Endothelial cell of umbilical vein (primary cell): ENCODE measurements at regions not wholly inside any gene's neighbourhood (a gene's known extent, or its start where the extent isn't known, plus 50 kb on each side); places are given as distances from the start of the nearest gene placed in this dataset.

Experiments
- BruUV-seq: library from RNA; stranded (reverse); fragments of 400-500 nt; replicated peaks from 2 replicates; lab custom pipeline; 2021; lab: Mats Ljungman, UMichigan
- CTCF ChIA-PET: fragments of 300-600, 350-600 bp; sonication (Branson Sonifier 250); formaldehyde crosslinking; loops from one replicate; lab custom pipeline; 2021; ENCODE audit warnings: antibody characterized with exemption, inconsistent platforms; lab: Charles Lee
- POLR2A ChIA-PET: fragments of 300-600, 350-600 bp; sonication (Branson Sonifier 250); formaldehyde crosslinking; loops from one replicate; lab custom pipeline; 2021; ENCODE audit warnings: antibody characterized with exemption, inconsistent platforms; lab: Charles Lee
- DNase-seq: peaks from one replicate; pipeline ENCODE4 v3.0.0-alpha.2; 2011; ENCODE audit warnings: low read depth, low spot score
- FAIRE-seq: peaks from 2 replicates; lab custom pipeline; 2011; peaks lifted over from hg19 to GRCh38; lab: Jason Lieb, UNC
- H2AFZ ChIP-seq: 2 replicates; pipeline ENCODE4 v1.6.0; 2012; ENCODE audit warnings: low read depth, low read length, control low read depth, inconsistent platforms
- H3K27ac ChIP-seq: 2 replicates; pipeline ENCODE4 v1.5.1; 2011; ENCODE audit warnings: low read depth, mild to moderate bottlenecking, control low read depth, low read length, moderate library complexity; ENCODE audit not compliant: insufficient read depth
- H3K27me3 ChIP-seq, 2 experiments: 2 replicates each; pipeline versions ENCODE4 v1.6.0 to v1.6.1; 2011; ENCODE audit warnings: low read length in 2 of 2, mixed read lengths in 1 of 2; ENCODE audit not compliant: control insufficient read depth in 2 of 2, insufficient read depth in 2 of 2
- H3K36me3 ChIP-seq, 2 experiments: 2 replicates in 1 of 2; 3 replicates in 1 of 2; pipeline ENCODE4 v1.5.1; 2011; ENCODE audit warnings: low read length in 2 of 2, mild to moderate bottlenecking in 1 of 2, moderate library complexity in 1 of 2; ENCODE audit not compliant: control insufficient read depth in 2 of 2, insufficient read depth in 2 of 2; ENCODE audit errors: extremely low read depth in 1 of 2
- H3K4me1 ChIP-seq: 3 replicates; pipeline ENCODE4 v1.5.1; 2011; ENCODE audit warnings: mild to moderate bottlenecking, low read length; ENCODE audit not compliant: control insufficient read depth, insufficient read depth; ENCODE audit errors: extremely low read depth
- H3K4me2 ChIP-seq: 2 replicates; pipeline ENCODE4 v1.6.1; 2011; ENCODE audit warnings: low read length, control low read depth, mixed read lengths; ENCODE audit not compliant: insufficient read depth
- H3K4me3 ChIP-seq, 3 experiments: fragments of 200-600 bp in 1 of 3; sonication (generic), shearing (Covaris generic) in 1 of 3; replicated peaks in 1 of 3; 2 replicates each; pipeline ENCODE4 v1.5.1; 2011 to 2016; ENCODE audit warnings: control low read depth in 3 of 3, low read length in 3 of 3, mild to moderate bottlenecking in 2 of 3, inconsistent platforms in 1 of 3, low read depth in 1 of 3, moderate library complexity in 1 of 3; ENCODE audit not compliant: insufficient read depth in 1 of 3
- H3K79me2 ChIP-seq: 2 replicates; pipeline ENCODE4 v1.6.0; 2012; ENCODE audit warnings: low read length, inconsistent platforms; ENCODE audit not compliant: control insufficient read depth, insufficient read depth
- H3K9ac ChIP-seq: replicated peaks from 2 replicates; pipeline ENCODE3; 2011; ENCODE audit warnings: low read length, control low read depth; ENCODE audit not compliant: insufficient read depth; ENCODE audit errors: extremely low read depth
- H3K9me1 ChIP-seq: replicated peaks from 3 replicates; pipeline ENCODE4 v1.6.0; 2011; ENCODE audit warnings: mild to moderate bottlenecking, low read length; ENCODE audit not compliant: control insufficient read depth, insufficient read depth; ENCODE audit errors: extremely low read depth
- H3K9me3 ChIP-seq: replicated peaks from 2 replicates; pipeline ENCODE4 v1.5.1; 2012; ENCODE audit warnings: low read length, inconsistent platforms; ENCODE audit not compliant: control insufficient read depth, insufficient read depth
- H4K20me1 ChIP-seq: replicated peaks from 2 replicates; pipeline ENCODE3; 2011; ENCODE audit warnings: mild to moderate bottlenecking, low read length; ENCODE audit not compliant: control insufficient read depth, insufficient read depth; ENCODE audit errors: extremely low read depth
- CTCF ChIP-seq, 2 donors: IDR thresholded peaks; 1 replicate in 1 of 2; 2 replicates in 1 of 2; pipeline ENCODE4 v1.5.1; 2011; ENCODE audit warnings: low read length in 2 of 2, mild to moderate bottlenecking in 2 of 2, moderate library complexity in 2 of 2, control low read depth in 1 of 2, inconsistent platforms in 1 of 2, low read depth in 1 of 2; ENCODE audit not compliant: insufficient read depth in 1 of 2; ENCODE audit errors: extremely low read depth in 1 of 2
- EZH2 ChIP-seq: IDR thresholded peaks from 2 replicates; pipeline ENCODE4 v1.6.1; 2012; ENCODE audit warnings: borderline replicate concordance, low read depth, mild to moderate bottlenecking, moderate library complexity, low read length, inconsistent platforms; ENCODE audit not compliant: severe bottlenecking
- FOS ChIP-seq: IDR thresholded peaks from 2 replicates; pipeline ENCODE4 v1.6.1; 2011; ENCODE audit warnings: mild to moderate bottlenecking, low read length, moderate library complexity, borderline replicate concordance; ENCODE audit not compliant: insufficient read depth
- GATA2 ChIP-seq: IDR thresholded peaks from 2 replicates; pipeline ENCODE4 v1.7.0; 2011; ENCODE audit warnings: low read depth, mild to moderate bottlenecking, moderate library complexity, mixed read lengths, low read length; ENCODE audit not compliant: insufficient read length, insufficient read depth
- JUN ChIP-seq: IDR thresholded peaks from 2 replicates; pipeline ENCODE4 v1.6.1; 2011; ENCODE audit warnings: borderline replicate concordance, low read depth; ENCODE audit not compliant: insufficient read length, insufficient read depth
- MYC ChIP-seq: IDR thresholded peaks from one replicate; pipeline ENCODE4 v1.6.1; 2011; ENCODE audit warnings: mild to moderate bottlenecking, low read depth, low read length
- POLR2A ChIP-seq: IDR thresholded peaks from 2 replicates; pipeline ENCODE4 v1.6.1; 2012; ENCODE audit warnings: low read depth, mild to moderate bottlenecking, control low read depth, low read length
- POLR2AphosphoS5 ChIP-seq: IDR thresholded peaks from 2 replicates; pipeline ENCODE4 v1.6.1; 2012; ENCODE audit warnings: low read depth, mild to moderate bottlenecking, control low read depth, low read length, moderate library complexity; ENCODE audit not compliant: insufficient read depth
- dilution Hi-C: fragments of 300-500 bp; cut with MboI; formaldehyde crosslinking; loops from one replicate; pipeline ENCODE4 v1.15.0; 2019; ENCODE audit warnings: low sequenced_read_pairs; ENCODE audit not compliant: extremely low pct_ligation_motif_present
- intact Hi-C: fragments of 100-400 bp; cut with micrococcal nuclease; formaldehyde crosslinking; loops from one replicate; pipeline ENCODE4 v1.10.0; 2022
- TF ChIP-seq, protein P1 (sequence below): IDR thresholded peaks from 2 replicates; pipeline ENCODE4 v1.6.1; 2011; ENCODE audit not compliant: insufficient read depth, insufficient read length

DNA sequence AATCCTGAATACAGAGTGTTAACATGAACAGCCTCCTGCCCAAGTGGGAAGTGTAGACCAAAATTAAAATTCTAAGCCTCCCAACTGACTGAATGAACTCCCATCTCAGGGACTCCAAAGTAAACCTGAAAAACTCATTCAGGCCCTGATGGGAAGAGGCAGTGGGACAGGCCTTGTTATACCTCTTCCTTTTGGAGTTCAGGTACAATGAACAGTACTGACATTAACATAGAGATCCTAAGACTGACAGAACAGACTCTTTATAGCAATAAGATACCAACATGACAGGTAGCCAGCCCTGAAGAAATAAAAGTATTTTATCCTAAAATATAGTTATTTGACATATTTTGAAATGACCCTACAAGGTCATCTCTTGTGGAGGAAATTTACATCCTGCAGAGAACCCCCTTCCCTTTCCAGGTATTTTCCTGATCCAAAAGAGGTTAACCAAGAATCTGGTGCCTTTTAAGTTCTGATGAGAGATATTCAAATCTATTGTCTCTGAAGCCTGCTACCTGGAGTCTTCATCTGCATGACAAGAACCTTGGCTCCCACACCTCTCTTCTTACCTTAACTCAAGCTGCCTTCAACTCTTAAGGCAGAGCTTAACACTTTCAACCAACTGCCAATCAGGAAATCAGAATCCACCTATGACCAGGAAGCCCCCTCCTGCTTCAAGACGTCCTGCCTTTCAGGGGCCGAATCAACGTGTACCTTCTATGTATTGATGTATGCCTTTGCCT lies 103.3 kb upstream of the PFKP start:
- CTCF ChIA-PET, result no interaction called here

More for the DNA sequence above, 103.3 kb upstream of the PFKP start:
- no peak overlapping the region for H2AFZ ChIP-seq
- POLR2A ChIA-PET, result no interaction called here
- H3K9me1 ChIP-seq, result no peaks in the 10 kb centered on the region
- no peak overlapping the region for H3K4me3 ChIP-seq
- H4K20me1 ChIP-seq, result no peaks in the 10 kb centered on the region
- H3K27ac ChIP-seq, result no peak overlapping the region
- no peaks in the 10 kb centered on the region for H3K36me3 ChIP-seq
- FAIRE-seq (no peak), DNase-seq (no peak)
- no peaks in the 10 kb centered on the region for H3K27me3 ChIP-seq
- no peak for TF ChIP-seq POLR2A
- TF ChIP-seq CTCF (IDR thresholded peaks at IDR 0.05; ENCODE audit: extremely low read depth in 1 of 2, insufficient read depth in 1 of 2, low read depth in 1 of 2, low read length in 2 of 2), result no peak
- TF ChIP-seq EZH2, result no peak
- no peak for TF ChIP-seq MYC
- no peak for TF ChIP-seq GATA2
- TF ChIP-seq FOS, result no peak
- TF ChIP-seq, protein P1, sequence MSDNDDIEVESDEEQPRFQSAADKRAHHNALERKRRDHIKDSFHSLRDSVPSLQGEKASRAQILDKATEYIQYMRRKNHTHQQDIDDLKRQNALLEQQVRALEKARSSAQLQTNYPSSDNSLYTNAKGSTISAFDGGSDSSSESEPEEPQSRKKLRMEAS, result no peak
- no peak for TF ChIP-seq JUN
- no peak for TF ChIP-seq POLR2AphosphoS5
- no peak overlapping the region for H3K9ac ChIP-seq
- H3K4me1 ChIP-seq, result no peaks in the 10 kb centered on the region
- no peaks in the 10 kb centered on the region for H3K9me3 ChIP-seq
- intact Hi-C loops, result no loop called here
- dilution Hi-C loops, result no loop called here
- H3K4me2 ChIP-seq, result no peak overlapping the region
- no peaks in the 10 kb centered on the region for H3K79me2 ChIP-seq
- BruUV-seq, result no TSS peak
